ENCODE measurements at regions not wholly inside any gene's neighbourhood (a gene's known extent, or its start where the extent isn't known, plus 50 kb on each side); places are given as distances from the start of the nearest gene placed in this dataset.

- ATAC-seq (ENCODE audit: low read depth) (no peak), DNase-seq (no peak)
- Histone ChIP-seq H3K4me1 (ENCODE audit: control insufficient read depth in 2 of 2, insufficient read depth in 2 of 2, low read length in 2 of 2) (no peaks in the 10 kb centered on the region), H2AFZ (ENCODE audit: insufficient read depth, low read depth, low read length, poor library complexity, severe bottlenecking) (no peak overlapping the region), H3K79me2 (ENCODE audit: control insufficient read depth, insufficient read depth, low read length) (no peaks in the 10 kb centered on the region), H3K4me2 (replicated peaks; ENCODE audit: low read depth, low read length, poor library complexity, severe bottlenecking) (no peak overlapping the region), H3K9me3 (ENCODE audit: control extremely low read depth in 1 of 3, control insufficient read depth in 2 of 3, insufficient read depth in 1 of 3, low read length in 2 of 3) (no peaks in the 10 kb centered on the region), H3K27me3 (replicated peaks in 1 of 4; ENCODE audit: control extremely low read depth in 1 of 4, control insufficient read depth in 3 of 4, insufficient read depth in 4 of 4, low read length in 3 of 4) (no peaks in the 10 kb centered on the region), H3K4me3 (ENCODE audit: control extremely low read depth in 1 of 5, extremely low read depth in 1 of 5, insufficient read depth in 1 of 5, low read depth in 2 of 5, low read length in 4 of 5) (no peak overlapping the region), H4K20me1 (ENCODE audit: control insufficient read depth, insufficient read depth, low read length, poor library complexity, severe bottlenecking) (no peaks in the 10 kb centered on the region), H3K9ac (ENCODE audit: low read length) (no peak overlapping the region), H3K27ac (ENCODE audit: low read length in 2 of 2) (no peak overlapping the region), H3K36me3 (replicated peaks in 1 of 2; ENCODE audit: control extremely low read depth in 1 of 2, control insufficient read depth in 1 of 2, extremely low read depth in 1 of 2, insufficient read depth in 2 of 2, low read length in 1 of 2) (no peaks in the 10 kb centered on the region)
- 95% methylated on average over 2 of the region's 2 CpGs for WGBS (ENCODE audit: insufficient coverage)
- Mint-ChIP-seq H3K27ac (no peak overlapping the region), H3K4me3 (no peak overlapping the region), H3K4me1 (no peaks in the 10 kb centered on the region), H3K27me3 (no peaks in the 10 kb centered on the region), H3K9me3 (ENCODE audit: insufficient read depth) (no peaks in the 10 kb centered on the region)
- no peak for TF ChIP-seq CTCF (IDR thresholded peaks at IDR 0.05)
- no peak for TF ChIP-seq EZH2 (IDR thresholded peaks at IDR 0.05; ENCODE audit: borderline replicate concordance, insufficient read depth, low read depth, low read length, poor library complexity, severe bottlenecking)
- ChIA-PET POLR2A (no interaction called here), CTCF (no interaction called here)
- intact Hi-C loops (cut with micrococcal nuclease) = no loop called here
These were observed 454.1 kb upstream of the MAF start for GRCh38 chr16:80054647-80055046.

GRCh38 chr16:80051040-80051439, 450.5 kb upstream of the MAF start:
- Mint-ChIP-seq H3K4me1 (no peaks in the 10 kb centered on the region), H3K9me3 (ENCODE audit: insufficient read depth) (no peaks in the 10 kb centered on the region), H3K27me3 (no peaks in the 10 kb centered on the region), H3K4me3 (no peak overlapping the region), H3K27ac (no peak overlapping the region)
- no peak overlapping the region for H3K27ac ChIP-seq (ENCODE audit: low read length in 2 of 2)
- ChIA-PET CTCF (no interaction called here), POLR2A (no interaction called here)
- H3K9ac ChIP-seq (ENCODE audit: low read length) = no peak overlapping the region
- ATAC-seq (ENCODE audit: low read depth) (no peak), DNase-seq (no peak)
- WGBS (ENCODE audit: insufficient coverage) = 87% methylated on average over 9 of the region's 9 CpGs
- H3K79me2 ChIP-seq (ENCODE audit: control insufficient read depth, insufficient read depth, low read length) = no peaks in the 10 kb centered on the region
- no peaks in the 10 kb centered on the region for H3K9me3 ChIP-seq (ENCODE audit: control extremely low read depth in 1 of 3, control insufficient read depth in 2 of 3, insufficient read depth in 1 of 3, low read length in 2 of 3)
- H3K4me3 ChIP-seq (ENCODE audit: control extremely low read depth in 1 of 5, extremely low read depth in 1 of 5, insufficient read depth in 1 of 5, low read depth in 2 of 5, low read length in 4 of 5) = no peak overlapping the region
- no peaks in the 10 kb centered on the region for H3K4me1 ChIP-seq (ENCODE audit: control insufficient read depth in 2 of 2, insufficient read depth in 2 of 2, low read length in 2 of 2)
- intact Hi-C loops (cut with micrococcal nuclease) = no loop called here
- H2AFZ ChIP-seq (ENCODE audit: insufficient read depth, low read depth, low read length, poor library complexity, severe bottlenecking) = no peak overlapping the region
- TF ChIP-seq CTCF (IDR thresholded peaks at IDR 0.05) = no peak
- no peak for TF ChIP-seq EZH2 (IDR thresholded peaks at IDR 0.05; ENCODE audit: borderline replicate concordance, insufficient read depth, low read depth, low read length, poor library complexity, severe bottlenecking)
- H4K20me1 ChIP-seq (ENCODE audit: control insufficient read depth, insufficient read depth, low read length, poor library complexity, severe bottlenecking) = no peaks in the 10 kb centered on the region
- no peaks in the 10 kb centered on the region for H3K27me3 ChIP-seq (replicated peaks in 1 of 4; ENCODE audit: control extremely low read depth in 1 of 4, control insufficient read depth in 3 of 4, insufficient read depth in 4 of 4, low read length in 3 of 4)
- no peak overlapping the region for H3K4me2 ChIP-seq (replicated peaks; ENCODE audit: low read depth, low read length, poor library complexity, severe bottlenecking)
- no peaks in the 10 kb centered on the region for H3K36me3 ChIP-seq (replicated peaks in 1 of 2; ENCODE audit: control extremely low read depth in 1 of 2, control insufficient read depth in 1 of 2, extremely low read depth in 1 of 2, insufficient read depth in 2 of 2, low read length in 1 of 2)
